Activated T-helper 1 cell treated with anti-CD3 and anti-CD28 coated beads, Interleukin-12 subunit alpha, Interleukin-12 subunit beta, Interleukin-2, Interleukin-4 antibody, amounts not matched to agents 30 ng/mL and 10 ng/mL and 1 ng/mL, durations not matched to agents 14 hours and 24 hours and 36 hours (primary cell): ENCODE measurements at regions not wholly inside any gene's neighbourhood (a gene's known extent, or its start where the extent isn't known, plus 50 kb on each side); places are given as distances from the start of the nearest gene placed in this dataset.

Experiments used
- DNase-seq: peaks from one replicate; pipeline ENCODE4 v3.0.0; 2021; ENCODE audit warnings: low spot score
- H3K27ac Mint-ChIP-seq: one replicate; pipeline ENCODE4 v1.8.0; 2021; ENCODE audit warnings: mild to moderate bottlenecking, mixed read lengths
- H3K27me3 Mint-ChIP-seq: one replicate; pipeline ENCODE4 v1.8.0; 2022; ENCODE audit warnings: mild to moderate bottlenecking, moderate library complexity, mixed read lengths; ENCODE audit not compliant: insufficient read depth
- H3K36me3 Mint-ChIP-seq: one replicate; pipeline ENCODE4 v1.8.0; 2021; ENCODE audit warnings: low read depth, mixed read lengths
- H3K4me1 Mint-ChIP-seq: one replicate; pipeline ENCODE4 v1.8.0; 2021; ENCODE audit warnings: low read depth, mixed read lengths
- H3K4me3 Mint-ChIP-seq: one replicate; pipeline ENCODE4 v1.8.0; 2021; ENCODE audit warnings: mild to moderate bottlenecking, moderate library complexity, mixed read lengths
- H3K9me3 Mint-ChIP-seq: one replicate; pipeline ENCODE4 v1.8.0; 2021; ENCODE audit warnings: mixed read lengths
- intact Hi-C: fragments of 100-400 bp; cut with micrococcal nuclease; formaldehyde crosslinking; loops from one replicate; pipeline ENCODE4 v1.15.1; 2024

DNA sequence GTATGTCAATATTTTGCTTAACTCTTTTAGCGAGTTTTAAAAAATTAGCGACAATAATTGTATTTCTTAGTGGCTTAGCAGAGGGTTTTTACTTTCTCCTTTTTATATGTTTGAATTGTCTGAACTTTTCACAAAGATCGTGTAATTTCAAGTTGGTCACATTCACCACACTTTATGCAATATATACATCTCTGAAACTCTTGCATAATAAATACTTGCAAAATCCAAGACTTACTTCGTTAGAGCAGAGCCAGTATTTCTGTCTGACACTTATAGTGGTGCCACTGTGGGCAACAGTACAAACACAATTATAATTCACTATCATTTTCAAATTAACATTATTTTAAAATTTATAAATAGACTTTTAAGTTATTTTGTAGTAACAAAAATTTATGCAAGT lies 62.0 kb downstream of the SUCNR1 start:
- Mint-ChIP-seq H3K27me3 (peaks cover 15% of the 10 kb centered on the region), H3K27ac (no peak overlapping the region), H3K4me3 (no peak overlapping the region), H3K36me3 (no peaks in the 10 kb centered on the region), H3K4me1 (no peaks in the 10 kb centered on the region), H3K9me3 (no peaks in the 10 kb centered on the region)
- intact Hi-C loops, result no loop called here
- no peak for DNase-seq

- Mint-ChIP-seq H3K4me1 (no peaks in the 10 kb centered on the region), H3K36me3 (no peaks in the 10 kb centered on the region), H3K27ac (no peak overlapping the region), H3K9me3 (no peaks in the 10 kb centered on the region), H3K4me3 (no peak overlapping the region), H3K27me3 (peaks cover 22% of the 10 kb centered on the region)
- intact Hi-C loops, result no loop called here
- DNase-seq, result no peak
These were observed 67.0 kb downstream of the SUCNR1 start for GRCh38 chr3:151940481-151940880.

DNA sequence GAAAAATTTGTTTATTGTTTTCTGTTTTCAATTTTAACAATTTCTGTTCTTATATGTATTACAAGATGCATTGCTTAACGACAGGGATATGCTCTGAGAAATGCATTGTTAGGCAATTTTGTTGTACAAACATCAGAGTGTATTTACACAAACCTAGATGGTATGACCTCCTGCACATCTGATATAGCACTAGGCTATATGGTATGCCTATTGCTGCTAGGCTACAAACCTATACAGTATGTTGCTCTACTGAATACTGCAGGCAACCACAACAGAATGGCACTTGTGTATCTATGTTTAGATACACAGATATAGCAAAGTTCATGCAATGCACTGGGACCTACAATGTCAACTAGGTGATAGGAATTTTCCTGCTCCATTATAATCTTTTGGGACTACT lies 70.1 kb downstream of the SUCNR1 start:
- DNase-seq, result no peak
- peaks cover 17% of the 10 kb centered on the region for H3K27me3 Mint-ChIP-seq
- no peaks in the 10 kb centered on the region for H3K36me3 Mint-ChIP-seq
- intact Hi-C loops, result no loop called here
- no peaks in the 10 kb centered on the region for H3K4me1 Mint-ChIP-seq
- H3K9me3 Mint-ChIP-seq, result no peaks in the 10 kb centered on the region
- H3K27ac Mint-ChIP-seq, result no peak overlapping the region
- H3K4me3 Mint-ChIP-seq, result no peak overlapping the region

- H3K4me3 Mint-ChIP-seq, result no peak overlapping the region
- no peak for DNase-seq
- H3K36me3 Mint-ChIP-seq, result no peaks in the 10 kb centered on the region
- peaks cover 16% of the 10 kb centered on the region for H3K27me3 Mint-ChIP-seq
- no peaks in the 10 kb centered on the region for H3K9me3 Mint-ChIP-seq
- intact Hi-C loops, result no loop called here
- no peaks in the 10 kb centered on the region for H3K4me1 Mint-ChIP-seq
- no peak overlapping the region for H3K27ac Mint-ChIP-seq
These were observed 70.9 kb downstream of the SUCNR1 start for GRCh38 chr3:151944356-151944755.

GRCh38 chr3:151946606-151947005 lies 73.2 kb downstream of the SUCNR1 start:
- no peaks in the 10 kb centered on the region for H3K4me1 Mint-ChIP-seq
- no peak overlapping the region for H3K27ac Mint-ChIP-seq
- H3K9me3 Mint-ChIP-seq, result no peaks in the 10 kb centered on the region
- intact Hi-C loops, result no loop called here
- DNase-seq, result no peak
- H3K36me3 Mint-ChIP-seq, result no peaks in the 10 kb centered on the region
- peaks cover 8% of the 10 kb centered on the region for H3K27me3 Mint-ChIP-seq
- H3K4me3 Mint-ChIP-seq, result no peak overlapping the region

DNA sequence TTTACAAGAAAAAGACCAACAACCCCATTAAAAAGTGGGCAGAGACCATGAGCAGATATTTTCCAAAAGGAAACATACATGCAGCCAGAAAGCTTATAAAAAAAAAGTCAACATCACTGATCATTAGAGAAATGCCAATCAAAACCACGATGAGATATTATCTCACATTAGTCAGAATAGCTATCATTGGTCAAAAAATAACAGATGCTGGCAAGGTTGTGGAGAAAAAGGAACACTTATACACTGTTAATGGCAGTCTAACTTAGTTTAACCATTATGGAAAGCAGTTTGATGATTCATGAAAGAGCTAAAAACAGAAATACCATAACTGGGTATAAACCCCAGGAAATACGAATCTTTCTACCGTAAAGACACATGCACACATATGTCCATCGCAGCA lies 76.3 kb downstream of the SUCNR1 start:
- no peaks in the 10 kb centered on the region for H3K4me1 Mint-ChIP-seq
- H3K27me3 Mint-ChIP-seq, result peaks cover 5% of the 10 kb centered on the region
- no peak overlapping the region for H3K4me3 Mint-ChIP-seq
- no peak overlapping the region for H3K27ac Mint-ChIP-seq
- no peak for DNase-seq
- no peaks in the 10 kb centered on the region for H3K36me3 Mint-ChIP-seq
- intact Hi-C loops, result no loop called here
- H3K9me3 Mint-ChIP-seq, result no peaks in the 10 kb centered on the region

DNA sequence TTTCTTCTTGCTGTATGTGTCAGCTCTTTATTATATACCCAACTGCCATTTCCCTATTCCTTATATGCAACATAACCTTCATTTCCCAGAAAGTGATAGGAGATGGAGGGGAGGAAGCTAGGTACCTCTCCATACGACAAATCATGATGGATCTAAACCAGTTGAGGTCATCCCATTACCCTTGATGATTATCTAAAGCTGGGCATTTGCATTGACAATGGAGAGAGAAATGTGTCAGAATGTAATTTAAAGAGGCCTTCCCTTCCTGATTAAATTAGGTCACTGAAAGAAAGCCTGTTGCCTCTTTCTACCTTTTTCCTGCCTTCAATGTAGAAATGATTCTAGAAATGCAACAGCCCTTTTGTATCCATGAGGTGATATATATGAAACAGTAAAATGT lies 81.9 kb downstream of the SUCNR1 start:
- Mint-ChIP-seq H3K9me3 (no peaks in the 10 kb centered on the region), H3K36me3 (no peaks in the 10 kb centered on the region), H3K27ac (no peak overlapping the region), H3K27me3 (peaks cover 4% of the 10 kb centered on the region), H3K4me3 (no peak overlapping the region), H3K4me1 (no peaks in the 10 kb centered on the region)
- no peak for DNase-seq
- intact Hi-C loops, result no loop called here

DNA sequence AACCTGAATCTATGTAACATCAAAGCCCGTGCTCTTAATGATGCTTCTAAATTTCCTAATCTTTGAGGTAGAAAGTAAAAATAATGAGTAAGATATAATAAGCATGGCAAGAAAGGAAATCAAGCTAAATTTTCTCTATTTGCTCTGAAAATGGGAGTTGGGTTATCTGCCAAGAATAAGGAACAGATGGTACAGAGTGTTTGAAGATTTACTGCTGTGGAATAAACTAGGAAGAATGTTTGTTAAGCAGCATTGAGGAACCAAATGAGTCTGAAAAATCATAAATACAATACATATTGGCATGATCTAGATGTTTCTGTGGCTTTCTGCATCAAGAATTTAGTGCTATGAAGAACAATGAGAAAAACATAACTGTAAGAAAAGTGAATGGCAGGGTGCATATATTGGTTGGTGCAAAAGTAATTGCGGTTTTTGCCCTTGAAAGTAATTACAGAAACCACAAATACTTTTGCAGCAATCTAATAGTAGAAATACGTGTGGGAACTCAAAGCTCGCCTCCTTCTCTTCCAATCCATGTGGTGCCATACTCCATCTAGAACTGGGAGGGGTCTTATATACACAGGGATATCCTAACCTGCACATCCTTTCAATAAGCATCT lies 87.6 kb downstream of the SUCNR1 start:
- no peak for DNase-seq
- peaks cover 14% of the 10 kb centered on the region for H3K27me3 Mint-ChIP-seq
- no peaks in the 10 kb centered on the region for H3K36me3 Mint-ChIP-seq
- no peaks in the 10 kb centered on the region for H3K4me1 Mint-ChIP-seq
- no peak overlapping the region for H3K4me3 Mint-ChIP-seq
- H3K9me3 Mint-ChIP-seq, result no peaks in the 10 kb centered on the region
- H3K27ac Mint-ChIP-seq, result no peak overlapping the region
- intact Hi-C loops, result no loop called here

DNA sequence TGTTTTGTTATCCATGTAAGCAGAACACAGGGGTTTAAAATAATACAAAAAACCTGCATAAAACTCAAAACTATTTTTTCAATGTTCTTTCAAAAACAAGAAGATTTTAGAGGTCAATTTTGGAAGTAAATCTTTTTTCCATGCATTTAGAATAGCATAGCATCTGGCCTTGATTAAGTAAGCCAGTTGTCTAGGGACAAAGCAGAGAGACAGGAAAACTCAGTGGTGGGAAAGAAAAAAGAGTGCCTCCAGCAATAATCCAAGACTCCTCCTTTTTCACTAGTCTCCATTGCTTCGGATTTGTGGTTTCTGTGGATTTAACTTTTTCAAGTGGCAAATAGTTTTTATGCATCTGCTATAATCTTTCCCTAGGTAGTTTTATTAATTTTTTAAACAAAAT lies 88.9 kb downstream of the SUCNR1 start:
- Mint-ChIP-seq H3K4me1 (no peaks in the 10 kb centered on the region), H3K36me3 (no peaks in the 10 kb centered on the region), H3K27ac (no peak overlapping the region), H3K9me3 (no peaks in the 10 kb centered on the region), H3K4me3 (no peak overlapping the region), H3K27me3 (peaks cover 20% of the 10 kb centered on the region)
- DNase-seq, result no peak
- intact Hi-C loops, result no loop called here

- H3K4me3 Mint-ChIP-seq, result no peak overlapping the region
- H3K27ac Mint-ChIP-seq, result no peak overlapping the region
These were observed 89.5 kb downstream of the SUCNR1 start for GRCh38 chr3:151962912-151963311.

GRCh38 chr3:151964743-151965142 lies 91.3 kb downstream of the SUCNR1 start:
- H3K27me3 Mint-ChIP-seq, result peaks cover 27% of the 10 kb centered on the region
- H3K4me3 Mint-ChIP-seq, result no peak overlapping the region
- no peak overlapping the region for H3K27ac Mint-ChIP-seq
- DNase-seq, result no peak
- H3K36me3 Mint-ChIP-seq, result no peaks in the 10 kb centered on the region
- intact Hi-C loops, result no loop called here
- no peaks in the 10 kb centered on the region for H3K9me3 Mint-ChIP-seq
- H3K4me1 Mint-ChIP-seq, result no peaks in the 10 kb centered on the region

More at GRCh38 chr3:151962912-151963311, 89.5 kb downstream of the SUCNR1 start:
- no peaks in the 10 kb centered on the region for H3K36me3 Mint-ChIP-seq
- H3K27me3 Mint-ChIP-seq, result peaks cover 24% of the 10 kb centered on the region
- H3K9me3 Mint-ChIP-seq, result no peaks in the 10 kb centered on the region
- H3K4me1 Mint-ChIP-seq, result no peaks in the 10 kb centered on the region
- intact Hi-C loops, result no loop called here
- DNase-seq, result no peak

DNA sequence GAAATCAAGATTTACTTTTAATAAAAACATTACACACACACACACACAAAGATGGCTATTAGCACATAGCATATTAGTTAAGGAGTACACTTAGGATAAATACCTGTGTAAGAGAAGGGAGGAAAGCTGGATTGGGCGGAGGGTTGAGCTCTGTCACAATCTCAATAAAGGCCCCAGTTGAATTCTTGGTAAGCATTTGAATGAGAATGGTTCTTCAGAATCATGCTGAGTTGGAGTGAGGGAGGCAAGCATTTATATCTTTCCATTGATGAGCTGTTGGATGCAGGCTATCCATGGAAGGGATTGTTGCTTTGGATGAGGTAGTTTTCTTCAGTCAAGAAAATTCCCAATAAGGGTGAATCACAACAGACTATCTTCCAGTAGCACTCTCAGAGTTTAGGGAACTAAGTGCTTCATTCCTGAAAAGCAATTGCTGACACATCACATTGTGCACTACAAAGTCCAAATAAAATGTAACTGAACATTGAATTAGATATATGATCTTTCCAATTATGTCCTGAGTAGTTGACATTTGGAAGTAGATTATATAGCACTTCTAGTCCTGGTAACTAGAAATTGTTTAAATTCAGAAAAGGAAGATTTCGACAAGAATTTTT lies 95.7 kb downstream of the SUCNR1 start:
- no peak overlapping the region for H3K27ac Mint-ChIP-seq
- no peak for DNase-seq
- no peaks in the 10 kb centered on the region for H3K9me3 Mint-ChIP-seq
- H3K4me1 Mint-ChIP-seq, result no peaks in the 10 kb centered on the region
- H3K36me3 Mint-ChIP-seq, result no peaks in the 10 kb centered on the region
- H3K4me3 Mint-ChIP-seq, result no peak overlapping the region
- intact Hi-C loops, result no loop called here
- H3K27me3 Mint-ChIP-seq, result peaks cover 25% of the 10 kb centered on the region

DNA sequence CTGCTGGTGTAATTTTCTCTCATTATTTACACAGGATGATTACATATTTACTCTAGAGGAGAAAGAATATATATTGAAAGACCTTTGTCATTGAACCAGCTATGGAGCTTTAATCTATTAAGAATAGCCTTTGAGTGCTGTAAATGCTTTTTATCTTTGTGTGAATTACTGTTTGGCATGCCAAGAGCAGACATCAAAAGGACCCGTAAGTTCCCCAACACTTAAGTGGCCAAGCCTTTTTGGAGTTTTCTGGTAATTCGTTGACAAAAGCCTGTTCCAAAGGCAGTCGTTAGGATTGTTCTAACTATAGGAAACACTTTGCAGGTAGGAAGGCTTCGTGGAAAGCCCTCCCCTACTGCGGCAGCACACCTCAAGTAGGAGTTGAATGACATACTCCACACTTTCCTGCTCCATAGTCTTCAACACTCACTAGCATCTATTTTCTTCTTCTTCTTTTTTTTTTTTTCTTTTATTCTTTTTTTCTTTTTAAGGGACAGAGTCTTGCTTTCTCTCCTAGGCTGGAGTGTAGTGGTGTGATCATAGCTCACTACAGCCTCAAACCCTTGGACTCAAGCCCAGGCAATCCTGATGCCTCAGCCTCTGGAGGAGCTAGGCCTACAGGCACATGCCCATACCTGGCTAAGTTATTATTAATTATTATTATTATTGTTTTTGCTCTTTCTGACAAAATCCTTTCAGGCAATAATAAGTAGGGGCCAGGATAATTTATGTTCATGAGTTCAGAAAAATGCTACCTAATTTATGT lies 98.6 kb downstream of the SUCNR1 start:
- DNase-seq, result no peak
- Mint-ChIP-seq H3K27ac (no peak overlapping the region), H3K4me1 (peaks cover 4% of the 10 kb centered on the region), H3K9me3 (no peaks in the 10 kb centered on the region), H3K4me3 (no peak overlapping the region), H3K36me3 (no peaks in the 10 kb centered on the region), H3K27me3 (peaks cover 17% of the 10 kb centered on the region)
- intact Hi-C loops, result no loop called here
